HEK293 (cell line): ENCODE measurements at regions not wholly inside any gene's neighbourhood (a gene's known extent, or its start where the extent isn't known, plus 50 kb on each side); places are given as distances from the start of the nearest gene placed in this dataset.

Source experiments
- CTCF ChIA-PET: fragments of 350-600 bp; formaldehyde crosslinking; extraction: SDS; loops from one replicate; lab custom pipeline; 2021; ENCODE audit warnings: antibody characterized with exemption; lab: Yijun Ruan, JAX
- POLR2A ChIA-PET: fragments of 300-600 bp; formaldehyde crosslinking; extraction: SDS; loops from one replicate; lab custom pipeline; 2020; ENCODE audit warnings: antibody characterized with exemption, inconsistent platforms; lab: Yijun Ruan, JAX
- H3K27ac ChIP-seq: fragments of 200-500 bp; sonication (Bioruptor generic); 2 replicates; pipeline ENCODE4 v1.5.1; 2014; ENCODE audit warnings: low read depth, low read length, control low read depth, inconsistent platforms; ENCODE audit errors: extremely low read depth
- H3K36me3 ChIP-seq, 2 experiments: fragments of 200-500 bp in 1 of 2; sonication (Bioruptor generic) in 1 of 2; 1 replicate in 1 of 2; 2 replicates in 1 of 2; pipeline ENCODE4 v1.5.1; 2014 to 2017; ENCODE audit warnings: inconsistent platforms in 2 of 2, low read length in 2 of 2; ENCODE audit not compliant: control insufficient read depth in 2 of 2, insufficient read depth in 1 of 2
- H3K4me1 ChIP-seq: fragments of 200-500 bp; sonication (Bioruptor generic); 2 replicates; pipeline ENCODE4 v1.5.1; 2014; ENCODE audit warnings: mild to moderate bottlenecking, low read length, inconsistent platforms; ENCODE audit not compliant: control insufficient read depth, insufficient read depth
- H3K4me3 ChIP-seq: 2 replicates; pipeline ENCODE4 v1.5.1; 2011; ENCODE audit warnings: low read depth, mild to moderate bottlenecking, control low read depth, low read length, moderate library complexity
- H3K9me3 ChIP-seq: fragments of 200-500 bp; sonication (Bioruptor generic); 2 replicates; pipeline ENCODE4 v1.5.1; 2014; ENCODE audit warnings: low read depth, low read length, inconsistent platforms; ENCODE audit not compliant: control insufficient read depth, insufficient read depth
- BCL6B ChIP-seq: fragments of 450-650 bp; formaldehyde crosslinking; IDR thresholded peaks from 2 replicates; pipeline ENCODE4 v1.5.1; 2017; ENCODE audit warnings: missing biosample characterization, missing genetic modification characterization
- HIC1 ChIP-seq: fragments of 450-650 bp; formaldehyde crosslinking; IDR thresholded peaks from 2 replicates; pipeline ENCODE4 v1.5.1; 2016; ENCODE audit warnings: missing biosample characterization, missing genetic modification characterization
- OVOL3 ChIP-seq: fragments of 450-650 bp; formaldehyde crosslinking; IDR thresholded peaks from 2 replicates; pipeline ENCODE4 v1.5.1; 2016; ENCODE audit warnings: missing biosample characterization, missing genetic modification characterization
- PRDM6 ChIP-seq: fragments of 450-650 bp; formaldehyde crosslinking; IDR thresholded peaks from 2 replicates; pipeline ENCODE4 v1.5.1; 2017; ENCODE audit warnings: missing biosample characterization, missing genetic modification characterization
- TCF7L2 ChIP-seq: IDR thresholded peaks from 2 replicates; pipeline ENCODE4 v1.6.1; 2011; ENCODE audit warnings: low read depth, mild to moderate bottlenecking, inconsistent platforms, low read length, moderate library complexity, borderline replicate concordance
- ZBTB21 ChIP-seq: fragments of 450-650 bp; formaldehyde crosslinking; IDR thresholded peaks from 2 replicates; pipeline ENCODE4 v1.5.1; 2017; ENCODE audit warnings: missing biosample characterization, missing genetic modification characterization
- ZBTB7A ChIP-seq: fragments of 450-650 bp; formaldehyde crosslinking; IDR thresholded peaks from 2 replicates; pipeline ENCODE4 v1.5.1; 2016; ENCODE audit warnings: low read depth, missing biosample characterization, missing genetic modification characterization
- ZNF10 ChIP-seq: fragments of 450-650 bp; formaldehyde crosslinking; IDR thresholded peaks from 2 replicates; pipeline ENCODE4 v1.5.1; 2017; ENCODE audit warnings: missing biosample characterization, missing genetic modification characterization
- ZNF148 ChIP-seq: fragments of 450-650 bp; formaldehyde crosslinking; IDR thresholded peaks from 2 replicates; pipeline ENCODE4 v1.5.0; 2017; ENCODE audit warnings: missing biosample characterization, missing genetic modification characterization, borderline replicate concordance
- ZNF362 ChIP-seq: fragments of 450-650 bp; formaldehyde crosslinking; IDR thresholded peaks from 2 replicates; pipeline ENCODE4 v1.5.1; 2016; ENCODE audit warnings: missing biosample characterization, missing genetic modification characterization
- ZNF391 ChIP-seq: fragments of 450-650 bp; formaldehyde crosslinking; IDR thresholded peaks from 2 replicates; pipeline ENCODE4 v1.5.1; 2016; ENCODE audit warnings: low read depth, missing biosample characterization, missing genetic modification characterization, borderline replicate concordance
- ZNF426 ChIP-seq: fragments of 450-650 bp; formaldehyde crosslinking; IDR thresholded peaks from 2 replicates; pipeline ENCODE4 v1.5.1; 2017; ENCODE audit warnings: missing biosample characterization, missing genetic modification characterization, mild to moderate bottlenecking, inconsistent platforms, moderate library complexity
- ZNF501 ChIP-seq: fragments of 450-650 bp; formaldehyde crosslinking; IDR thresholded peaks from 2 replicates; pipeline ENCODE4 v1.5.1; 2016; ENCODE audit warnings: missing biosample characterization, missing genetic modification characterization
- ZNF585B ChIP-seq: fragments of 450-650 bp; formaldehyde crosslinking; IDR thresholded peaks from 2 replicates; pipeline ENCODE4 v1.5.1; 2016; ENCODE audit warnings: missing biosample characterization, missing genetic modification characterization
- ZNF645 ChIP-seq: fragments of 450-650 bp; formaldehyde crosslinking; IDR thresholded peaks from 2 replicates; pipeline ENCODE4; 2016; ENCODE audit warnings: missing biosample characterization, missing genetic modification characterization
- ZNF654 ChIP-seq: fragments of 450-650 bp; formaldehyde crosslinking; IDR thresholded peaks from 2 replicates; pipeline ENCODE4 v1.5.1; 2016; ENCODE audit warnings: low read depth, missing biosample characterization, missing genetic modification characterization
- ZSCAN16 ChIP-seq: fragments of 450-650 bp; formaldehyde crosslinking; IDR thresholded peaks from 2 replicates; pipeline ENCODE4 v1.5.1; 2016; ENCODE audit warnings: missing biosample characterization, missing genetic modification characterization
- ZSCAN18 ChIP-seq: fragments of 450-650 bp; formaldehyde crosslinking; IDR thresholded peaks from 2 replicates; pipeline ENCODE4 v1.5.1; 2016; ENCODE audit warnings: missing biosample characterization, missing genetic modification characterization

- no peak for TF ChIP-seq HIC1 (tag by site-specific recombination)
Observed at GRCh38 chr12:105764216-105764835, 374.4 kb downstream of the NUAK1 start (continued).

GRCh38 chr12:105765053-105766014, 373.4 kb downstream of the NUAK1 start:
- Histone ChIP-seq H3K4me1 (peaks cover 11% of the 10 kb centered on the region), H3K36me3 (no peaks in the 10 kb centered on the region), H3K9me3 (no peaks in the 10 kb centered on the region), H3K4me3 (no peak overlapping the region), H3K27ac (no peak overlapping the region)
- CTCF ChIA-PET: interaction anchor here (0.5 to 0.6 kb wide), 2 partner anchors 332 to 1485 kb away, joined by 3 read pairs; no protein-coding TSS in a partner anchor
- POLR2A ChIA-PET: no interaction called here
- TF ChIP-seq ZNF645 (tag by site-specific recombination): no peak
- no peak for TF ChIP-seq ZBTB7A (tag by site-specific recombination)
- no peak for TF ChIP-seq ZNF654 (tag by site-specific recombination)

DNA sequence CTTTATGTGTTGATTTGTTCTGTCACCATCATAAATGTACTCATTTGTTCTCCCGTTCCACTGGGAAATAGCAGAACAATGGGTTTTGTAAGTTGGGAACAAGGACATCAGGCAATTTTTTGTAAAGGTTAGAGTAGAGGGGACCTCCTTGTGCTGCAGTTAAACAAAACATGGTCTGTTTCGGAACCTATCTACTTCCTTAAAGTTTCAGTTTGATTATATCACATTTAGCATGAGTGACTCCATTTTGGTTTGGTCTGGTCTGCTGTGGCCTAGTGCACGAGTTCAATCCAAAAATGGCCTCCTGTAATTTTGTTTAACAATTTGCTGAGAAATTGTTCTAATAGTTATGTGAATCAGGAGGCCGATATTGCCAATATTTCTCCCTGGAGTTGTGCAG, 372.7 kb downstream of the NUAK1 start:
- ChIA-PET CTCF (interaction anchor here (0.5 kb wide), 1 partner anchor 331 kb away, joined by 3 read pairs; no protein-coding TSS in a partner anchor), POLR2A (no interaction called here)
- Histone ChIP-seq H3K27ac (no peak overlapping the region), H3K9me3 (no peaks in the 10 kb centered on the region), H3K36me3 (no peaks in the 10 kb centered on the region), H3K4me1 (peaks cover 9% of the 10 kb centered on the region), H3K4me3 (no peak overlapping the region)
- TF ChIP-seq ZBTB21: no peak
- no peak for TF ChIP-seq ZNF391 (tag by site-specific recombination)
- TF ChIP-seq BCL6B (tag by site-specific recombination): no peak
- no peak for TF ChIP-seq ZNF501 (tag by site-specific recombination)
- no peak for TF ChIP-seq ZNF362 (tag by site-specific recombination)
- no peak for TF ChIP-seq ZNF148 (tag by site-specific recombination)
- TF ChIP-seq ZNF10 (tag by site-specific recombination): no peak
- no peak for TF ChIP-seq ZNF426
- TF ChIP-seq ZSCAN16 (tag by site-specific recombination): no peak
- TF ChIP-seq ZNF585B: no peak
- TF ChIP-seq ZSCAN18: no peak
- no peak for TF ChIP-seq TCF7L2
- TF ChIP-seq OVOL3: no peak
- TF ChIP-seq PRDM6 (tag by site-specific recombination): no peak
